ENCODE measurements at regions not wholly inside any gene's neighbourhood (a gene's known extent, or its start where the extent isn't known, plus 50 kb on each side); places are given as distances from the start of the nearest gene placed in this dataset.

- TF ChIP-seq SP1 (IDR thresholded peaks at IDR 0.05) (no peak), HDGF (IDR thresholded peaks at IDR 0.05; ENCODE audit: borderline replicate concordance) (no peak), FOXA1 (IDR thresholded peaks at IDR 0.05) (no peak)
- CTCF ChIA-PET = interaction anchor here (0.6 kb wide), 1 partner anchor 154 kb away, joined by 3 read pairs; no protein-coding TSS in a partner anchor
- DNase-seq (ENCODE audit: extremely low spot score) = no peak
- POLR2A ChIA-PET = no interaction called here
These were observed 393.8 kb downstream of the SMOC2 start for GRCh38 chr6:168834801-168835200.

GRCh38 chr6:168834042-168834587, 393.1 kb downstream of the SMOC2 start:
- CTCF ChIA-PET = no interaction called here
- POLR2A ChIA-PET = no interaction called here
- DNase-seq (ENCODE audit: extremely low spot score) = no peak
- no peak for TF ChIP-seq BHLHE40 (IDR thresholded peaks at IDR 0.05; ENCODE audit: borderline replicate concordance)
- TF ChIP-seq TARDBP (IDR thresholded peaks at IDR 0.05) = no peak
- no peak for TF ChIP-seq FOXK2 (IDR thresholded peaks at IDR 0.05)
- no peak for TF ChIP-seq ARNT (IDR thresholded peaks at IDR 0.05)
- no peak for TF ChIP-seq NFRKB (IDR thresholded peaks at IDR 0.05)
- TF ChIP-seq HDGF (IDR thresholded peaks at IDR 0.05; ENCODE audit: borderline replicate concordance) = no peak
- no peak for TF ChIP-seq FOXM1 (IDR thresholded peaks at IDR 0.05; ENCODE audit: borderline replicate concordance)
- TF ChIP-seq SUZ12 (IDR thresholded peaks at IDR 0.05) = no peak
- TF ChIP-seq ELF4 (IDR thresholded peaks at IDR 0.05) = no peak
- no peak for TF ChIP-seq PKNOX1 (IDR thresholded peaks at IDR 0.05)
- no peak for TF ChIP-seq LEF1 (IDR thresholded peaks at IDR 0.05; ENCODE audit: borderline replicate concordance)
- TF ChIP-seq L3MBTL2 (conservative IDR thresholded peaks at IDR 0.05) = no peak

GRCh38 chr6:168828800-168829199, 387.8 kb downstream of the SMOC2 start:
- ChIA-PET CTCF (no interaction called here), POLR2A (no interaction called here)
- DNase-seq (ENCODE audit: extremely low spot score) = no peak
- TF ChIP-seq FOXA1 (IDR thresholded peaks at IDR 0.05) (no peak), CTBP1 (IDR thresholded peaks at IDR 0.05; ENCODE audit: borderline replicate concordance) (no peak), BHLHE40 (IDR thresholded peaks at IDR 0.05; ENCODE audit: borderline replicate concordance) (no peak), ELF4 (IDR thresholded peaks at IDR 0.05) (no peak), L3MBTL2 (conservative IDR thresholded peaks at IDR 0.05) (no peak), PKNOX1 (IDR thresholded peaks at IDR 0.05) (no peak), ARNT (IDR thresholded peaks at IDR 0.05) (no peak), FOXK2 (IDR thresholded peaks at IDR 0.05) (no peak), HDGF (IDR thresholded peaks at IDR 0.05; ENCODE audit: borderline replicate concordance) (no peak), SUZ12 (IDR thresholded peaks at IDR 0.05) (no peak), TARDBP (IDR thresholded peaks at IDR 0.05) (no peak)

- TF ChIP-seq TARDBP (IDR thresholded peaks at IDR 0.05) = no peak
- no peak for TF ChIP-seq NFRKB (IDR thresholded peaks at IDR 0.05)
- TF ChIP-seq SP1 (IDR thresholded peaks at IDR 0.05) = no peak
- no peak for TF ChIP-seq ZNF384 (IDR thresholded peaks at IDR 0.05)
- TF ChIP-seq PKNOX1 (IDR thresholded peaks at IDR 0.05) = no peak
- no peak for TF ChIP-seq ARNT (IDR thresholded peaks at IDR 0.05)
- TF ChIP-seq FOXM1 (IDR thresholded peaks at IDR 0.05; ENCODE audit: borderline replicate concordance) = no peak
- no peak for TF ChIP-seq L3MBTL2 (conservative IDR thresholded peaks at IDR 0.05)
- TF ChIP-seq ELF4 (IDR thresholded peaks at IDR 0.05) = no peak
- no peak for TF ChIP-seq FOXK2 (IDR thresholded peaks at IDR 0.05)
- TF ChIP-seq CTBP1 (IDR thresholded peaks at IDR 0.05; ENCODE audit: borderline replicate concordance) = no peak
- TF ChIP-seq SUZ12 (IDR thresholded peaks at IDR 0.05) = no peak
- TF ChIP-seq FOXA1 (IDR thresholded peaks at IDR 0.05) = no peak
- TF ChIP-seq HDGF (IDR thresholded peaks at IDR 0.05; ENCODE audit: borderline replicate concordance) = no peak
- no peak for TF ChIP-seq BHLHE40 (IDR thresholded peaks at IDR 0.05; ENCODE audit: borderline replicate concordance)
- no peak for TF ChIP-seq LEF1 (IDR thresholded peaks at IDR 0.05; ENCODE audit: borderline replicate concordance)
- no peak for DNase-seq (ENCODE audit: extremely low spot score)
- CTCF ChIA-PET = no interaction called here
- POLR2A ChIA-PET = no interaction called here
These were observed 387.1 kb downstream of the SMOC2 start for GRCh38 chr6:168828035-168828434.

GRCh38 chr6:168827586-168827871, 386.5 kb downstream of the SMOC2 start:
- ChIA-PET CTCF (no interaction called here), POLR2A (no interaction called here)
- no peak for DNase-seq (ENCODE audit: extremely low spot score)
- TF ChIP-seq HDGF (IDR thresholded peaks at IDR 0.05; ENCODE audit: borderline replicate concordance) (no peak), ARNT (IDR thresholded peaks at IDR 0.05) (no peak), CTBP1 (IDR thresholded peaks at IDR 0.05; ENCODE audit: borderline replicate concordance) (no peak), LEF1 (IDR thresholded peaks at IDR 0.05; ENCODE audit: borderline replicate concordance) (no peak), FOXK2 (IDR thresholded peaks at IDR 0.05) (no peak)

GRCh38 chr6:168826726-168827585, 386.0 kb downstream of the SMOC2 start:
- ChIA-PET POLR2A (no interaction called here), CTCF (no interaction called here)
- no peak for DNase-seq (ENCODE audit: extremely low spot score)
- TF ChIP-seq ARNT (IDR thresholded peaks at IDR 0.05) = no peak
- TF ChIP-seq PKNOX1 (IDR thresholded peaks at IDR 0.05) = no peak
- TF ChIP-seq ZNF384 (IDR thresholded peaks at IDR 0.05) = no peak
- TF ChIP-seq NFRKB (IDR thresholded peaks at IDR 0.05) = no peak
- no peak for TF ChIP-seq SP1 (IDR thresholded peaks at IDR 0.05)
- no peak for TF ChIP-seq FOXK2 (IDR thresholded peaks at IDR 0.05)
- TF ChIP-seq FOXA1 (IDR thresholded peaks at IDR 0.05) = no peak
- TF ChIP-seq ELF4 (IDR thresholded peaks at IDR 0.05) = no peak
